Caco-2 (cell line): ENCODE measurements at regions not wholly inside any gene's neighbourhood (a gene's known extent, or its start where the extent isn't known, plus 50 kb on each side); places are given as distances from the start of the nearest gene placed in this dataset.
A peak's percentile ranks its signal among the peaks of the same experiment; 100 is the strongest.

ENCODE experiments used
- BruUV-seq: library from RNA; stranded (reverse); fragments of 400-500 nt; replicated peaks from 2 replicates; lab custom pipeline; 2021; lab: Mats Ljungman, UMichigan
- CTCF ChIA-PET: fragments of 300-600 bp; sonication (Branson Sonifier 250); formaldehyde crosslinking; loops from one replicate; lab custom pipeline; 2022; ENCODE audit warnings: antibody characterized with exemption; lab: Charles Lee
- POLR2A ChIA-PET: fragments of 300-600 bp; sonication (Branson Sonifier 250); formaldehyde crosslinking; loops from one replicate; lab custom pipeline; 2022; ENCODE audit warnings: antibody characterized with exemption; lab: Charles Lee
- DNase-seq, 2 experiments: peaks; one replicate each; pipeline versions ENCODE4 v3.0.0 to v3.0.0-alpha.2; 2020 to 2022
- H3K27me3 ChIP-seq: replicated peaks from 2 replicates; pipeline ENCODE4 v1.6.0; 2011; ENCODE audit warnings: low read length; ENCODE audit not compliant: control insufficient read depth, insufficient read depth
- H3K36me3 ChIP-seq: 2 replicates; pipeline ENCODE4 v1.5.1; 2011; ENCODE audit warnings: low read length; ENCODE audit not compliant: control insufficient read depth, insufficient read depth
- H3K4me1 ChIP-seq: fragments of 250-450 bp; sonication (Bioruptor Pico); 2 replicates; pipeline ENCODE4 v1.5.1; 2020; ENCODE audit warnings: mild to moderate bottlenecking
- H3K4me3 ChIP-seq: 2 replicates; pipeline ENCODE4 v1.5.1; 2011; ENCODE audit warnings: low read depth, mild to moderate bottlenecking, control low read depth, low read length
- H3K9me3 ChIP-seq: fragments of 250-450 bp; sonication (Bioruptor Pico); 2 replicates; pipeline ENCODE4 v1.5.1; 2020; ENCODE audit warnings: mild to moderate bottlenecking, moderate library complexity
- H3K27ac Mint-ChIP-seq: one replicate; pipeline ENCODE4 v1.8.0; 2022; ENCODE audit warnings: mixed read lengths; ENCODE audit not compliant: unreplicated experiment
- H3K27me3 Mint-ChIP-seq: one replicate; pipeline ENCODE4 v1.8.0; 2022; ENCODE audit warnings: mixed read lengths; ENCODE audit not compliant: insufficient read depth, unreplicated experiment
- H3K36me3 Mint-ChIP-seq: one replicate; pipeline ENCODE4 v1.8.0; 2022; ENCODE audit warnings: mild to moderate bottlenecking, mixed read lengths; ENCODE audit not compliant: insufficient read depth, unreplicated experiment
- H3K4me1 Mint-ChIP-seq: one replicate; pipeline ENCODE4 v1.8.0; 2022; ENCODE audit warnings: low read depth, mixed read lengths; ENCODE audit not compliant: unreplicated experiment
- H3K4me3 Mint-ChIP-seq: one replicate; pipeline ENCODE4 v1.8.0; 2022; ENCODE audit warnings: mild to moderate bottlenecking, moderate library complexity, mixed read lengths; ENCODE audit not compliant: unreplicated experiment
- H3K9me3 Mint-ChIP-seq: one replicate; pipeline ENCODE4 v1.8.0; 2022; ENCODE audit warnings: mixed read lengths; ENCODE audit not compliant: unreplicated experiment
- intact Hi-C: fragments of 100-400 bp; cut with micrococcal nuclease; formaldehyde crosslinking; loops from one replicate; pipeline ENCODE4 v1.10.0; 2022; ENCODE audit not compliant: unreplicated experiment
- TF ChIP-seq, protein P1 (sequence below), 2 experiments: fragments of 200-600 bp in 1 of 2; IDR thresholded peaks; 1 replicate in 1 of 2; 2 replicates in 1 of 2; pipeline versions ENCODE4 v1.5.1 to v1.8.0; 2011 to 2022; ENCODE audit warnings: antibody characterized with exemption in 1 of 2, control low read depth in 1 of 2, inconsistent platforms in 1 of 2, low read depth in 1 of 2, low read length in 1 of 2, mild to moderate bottlenecking in 1 of 2, moderate library complexity in 1 of 2; ENCODE audit not compliant: insufficient read depth in 1 of 2, severe bottlenecking in 1 of 2, unreplicated experiment in 1 of 2

DNA sequence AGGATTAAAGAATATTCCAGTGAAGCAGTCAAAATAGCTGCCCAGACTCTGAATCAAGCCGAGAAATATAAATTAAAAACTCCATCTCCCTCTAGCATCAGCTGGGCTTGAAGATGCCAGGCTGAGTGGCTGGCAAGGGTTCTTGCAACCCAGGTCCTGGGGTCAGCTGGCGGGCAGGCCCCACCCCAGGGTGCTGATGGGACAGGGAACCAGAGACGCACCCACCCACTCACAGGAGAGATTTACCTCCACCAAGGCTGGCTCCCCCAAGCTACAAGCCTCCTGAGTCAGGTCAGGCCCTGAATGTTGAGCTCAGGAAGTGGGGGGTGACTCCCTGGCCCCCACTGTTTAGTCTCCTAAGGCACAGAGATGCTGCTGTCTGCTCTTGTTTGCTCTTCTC is 83.9 kb upstream of the HSPA9 start:
- peaks cover 7% of the 10 kb centered on the region for H3K4me1 ChIP-seq
- TF ChIP-seq, protein P1, sequence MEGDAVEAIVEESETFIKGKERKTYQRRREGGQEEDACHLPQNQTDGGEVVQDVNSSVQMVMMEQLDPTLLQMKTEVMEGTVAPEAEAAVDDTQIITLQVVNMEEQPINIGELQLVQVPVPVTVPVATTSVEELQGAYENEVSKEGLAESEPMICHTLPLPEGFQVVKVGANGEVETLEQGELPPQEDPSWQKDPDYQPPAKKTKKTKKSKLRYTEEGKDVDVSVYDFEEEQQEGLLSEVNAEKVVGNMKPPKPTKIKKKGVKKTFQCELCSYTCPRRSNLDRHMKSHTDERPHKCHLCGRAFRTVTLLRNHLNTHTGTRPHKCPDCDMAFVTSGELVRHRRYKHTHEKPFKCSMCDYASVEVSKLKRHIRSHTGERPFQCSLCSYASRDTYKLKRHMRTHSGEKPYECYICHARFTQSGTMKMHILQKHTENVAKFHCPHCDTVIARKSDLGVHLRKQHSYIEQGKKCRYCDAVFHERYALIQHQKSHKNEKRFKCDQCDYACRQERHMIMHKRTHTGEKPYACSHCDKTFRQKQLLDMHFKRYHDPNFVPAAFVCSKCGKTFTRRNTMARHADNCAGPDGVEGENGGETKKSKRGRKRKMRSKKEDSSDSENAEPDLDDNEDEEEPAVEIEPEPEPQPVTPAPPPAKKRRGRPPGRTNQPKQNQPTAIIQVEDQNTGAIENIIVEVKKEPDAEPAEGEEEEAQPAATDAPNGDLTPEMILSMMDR (IDR thresholded peaks at IDR 0.05; ENCODE audit: insufficient read depth in 1 of 2, low read depth in 1 of 2, low read length in 1 of 2, severe bottlenecking in 1 of 2, unreplicated experiment in 1 of 2): no peak
- no peaks in the 10 kb centered on the region for H3K36me3 ChIP-seq
- DNase-seq: peak in 1 of 2 experiments; percentile 3
- H3K4me3 ChIP-seq: no peak overlapping the region
- Mint-ChIP-seq H3K36me3 (no peaks in the 10 kb centered on the region), H3K4me1 (peaks cover 16% of the 10 kb centered on the region), H3K9me3 (no peaks in the 10 kb centered on the region), H3K27me3 (no peaks in the 10 kb centered on the region), H3K27ac (no peak overlapping the region), H3K4me3 (no peak overlapping the region)
- no peaks in the 10 kb centered on the region for H3K9me3 ChIP-seq
- BruUV-seq: no TSS peak
- POLR2A ChIA-PET: no interaction called here
- no peaks in the 10 kb centered on the region for H3K27me3 ChIP-seq
- CTCF ChIA-PET: no interaction called here
- intact Hi-C loops: no loop called here

DNA sequence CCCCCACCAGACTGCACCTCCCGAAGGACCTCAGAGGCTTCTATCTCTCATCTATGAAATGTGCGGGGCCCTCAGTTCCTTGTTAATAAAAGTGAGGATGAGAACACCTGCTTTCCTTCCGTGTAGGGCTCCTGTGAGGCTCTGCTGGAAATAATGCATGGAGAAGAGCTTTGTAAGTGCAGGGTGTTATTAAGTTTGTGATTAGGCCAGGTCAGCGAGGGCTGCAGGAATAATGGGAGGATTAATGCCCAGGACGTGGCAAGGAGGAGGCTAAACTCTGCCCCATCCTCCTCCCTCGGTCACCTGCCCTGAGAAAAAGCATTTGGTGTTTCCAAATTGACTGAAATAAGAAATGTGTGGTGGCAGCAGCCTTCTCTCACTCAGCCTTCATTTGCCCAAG is 83.5 kb upstream of the HSPA9 start:
- TF ChIP-seq, protein P1 (IDR thresholded peaks at IDR 0.05; ENCODE audit: insufficient read depth in 1 of 2, low read depth in 1 of 2, low read length in 1 of 2, severe bottlenecking in 1 of 2, unreplicated experiment in 1 of 2): no peak
- Histone ChIP-seq H3K4me1 (peaks cover 8% of the 10 kb centered on the region), H3K9me3 (no peaks in the 10 kb centered on the region), H3K4me3 (no peak overlapping the region), H3K27me3 (no peaks in the 10 kb centered on the region), H3K36me3 (no peaks in the 10 kb centered on the region)
- POLR2A ChIA-PET: no interaction called here
- DNase-seq: peak in 1 of 2 experiments; percentile 9
- Mint-ChIP-seq H3K9me3 (no peaks in the 10 kb centered on the region), H3K36me3 (no peaks in the 10 kb centered on the region), H3K27ac (no peak overlapping the region), H3K27me3 (no peaks in the 10 kb centered on the region), H3K4me1 (peaks cover 16% of the 10 kb centered on the region), H3K4me3 (no peak overlapping the region)
- CTCF ChIA-PET: no interaction called here
- intact Hi-C loops: no loop called here
- BruUV-seq: no TSS peak

DNA sequence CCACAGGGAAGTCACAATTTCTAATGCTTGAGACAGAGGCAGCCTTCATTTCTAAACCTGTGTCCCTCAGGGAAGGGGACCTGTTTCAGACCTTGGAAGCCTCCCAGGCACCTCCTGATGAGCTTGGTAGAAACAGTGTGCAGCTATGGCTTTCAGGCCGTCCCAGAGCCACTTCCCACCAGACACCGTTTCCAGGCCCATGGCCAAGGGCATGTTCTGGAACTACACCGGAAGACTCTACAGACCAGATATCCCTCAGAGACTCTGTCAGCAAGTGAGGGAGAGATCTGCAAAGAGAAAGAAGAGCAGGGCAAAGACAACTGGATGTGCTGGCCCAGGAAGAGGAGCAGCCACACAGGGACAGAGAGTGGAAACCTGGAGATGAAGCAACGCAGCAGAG is 82.2 kb upstream of the HSPA9 start:
- Mint-ChIP-seq H3K27me3 (no peaks in the 10 kb centered on the region), H3K9me3 (no peaks in the 10 kb centered on the region), H3K4me3 (no peak overlapping the region), H3K27ac (no peak overlapping the region), H3K4me1 (peaks cover 16% of the 10 kb centered on the region), H3K36me3 (no peaks in the 10 kb centered on the region)
- Histone ChIP-seq H3K9me3 (no peaks in the 10 kb centered on the region), H3K27me3 (no peaks in the 10 kb centered on the region), H3K4me3 (no peak overlapping the region), H3K36me3 (no peaks in the 10 kb centered on the region), H3K4me1 (peaks cover 9% of the 10 kb centered on the region)
- CTCF ChIA-PET: interaction anchor here (0.6 kb wide), 1 partner anchor 177 kb away, joined by 3 read pairs; no protein-coding TSS in a partner anchor
- TF ChIP-seq, protein P1 (IDR thresholded peaks at IDR 0.05; ENCODE audit: insufficient read depth in 1 of 2, low read depth in 1 of 2, low read length in 1 of 2, severe bottlenecking in 1 of 2, unreplicated experiment in 1 of 2): no peak
- DNase-seq: no peak
- BruUV-seq: no TSS peak
- intact Hi-C loops: no loop called here
- POLR2A ChIA-PET: interaction anchor here (0.5 kb wide), 1 partner anchor 96 kb away, joined by 3 read pairs; the partner anchor contains the start of gene CTNNA1
